OCI-LY1 (cell line): ENCODE measurements at regions not wholly inside any gene's neighbourhood (a gene's known extent, or its start where the extent isn't known, plus 50 kb on each side); places are given as distances from the start of the nearest gene placed in this dataset.

Experiments used
- H2AFZ ChIP-seq: fragments of 200-600 bp; sonication (generic), shearing (Covaris generic); 2 replicates; pipeline ENCODE4 v1.6.0; 2014; ENCODE audit warnings: antibody characterized with exemption, mild to moderate bottlenecking, low read length
- H3F3A ChIP-seq: fragments of 200-600 bp; sonication (generic), shearing (Covaris generic); 2 replicates; pipeline ENCODE4 v1.6.0; 2014; ENCODE audit warnings: mild to moderate bottlenecking, antibody characterized with exemption, low read length, moderate library complexity; ENCODE audit not compliant: insufficient read depth
- H3K27ac ChIP-seq: fragments of 200-600 bp; sonication (generic); 2 replicates; pipeline ENCODE4 v1.5.1; 2014; ENCODE audit warnings: low read length, mixed run types, mild to moderate bottlenecking, low read depth; ENCODE audit not compliant: poor library complexity, severe bottlenecking
- H3K27me3 ChIP-seq: fragments of 200-600 bp; sonication (generic); 2 replicates; pipeline ENCODE4 v1.6.0; 2014; ENCODE audit warnings: antibody characterized with exemption, mild to moderate bottlenecking, low read length, moderate library complexity; ENCODE audit not compliant: insufficient read depth
- H3K36me3 ChIP-seq: fragments of 200-600 bp; sonication (generic); 2 replicates; pipeline ENCODE4 v1.6.1; 2014; ENCODE audit warnings: mild to moderate bottlenecking, antibody characterized with exemption, low read length, moderate library complexity, mixed read lengths; ENCODE audit not compliant: insufficient read depth
- H3K4me1 ChIP-seq: fragments of 200-600 bp; sonication (generic); 2 replicates; pipeline ENCODE4 v1.5.1; 2014; ENCODE audit warnings: mild to moderate bottlenecking, low read length, moderate library complexity; ENCODE audit not compliant: insufficient read depth, severe bottlenecking
- H3K4me2 ChIP-seq: fragments of 200-600 bp; sonication (generic), shearing (Covaris generic); 2 replicates; pipeline ENCODE4 v1.6.1; 2014; ENCODE audit warnings: low read length
- H3K4me3 ChIP-seq: fragments of 200-600 bp; sonication (generic); 2 replicates; pipeline ENCODE4 v1.5.1; 2014; ENCODE audit warnings: low read length, low read depth, mild to moderate bottlenecking, mixed read lengths; ENCODE audit not compliant: poor library complexity, severe bottlenecking
- H3K79me2 ChIP-seq: fragments of 200-600 bp; shearing (Covaris generic); 2 replicates; pipeline ENCODE4 v1.6.1; 2016; ENCODE audit warnings: mixed run types, low read length, mixed read lengths; ENCODE audit not compliant: insufficient read depth
- H3K9ac ChIP-seq: fragments of 200-600 bp; sonication (generic), shearing (Covaris generic); 2 replicates; pipeline ENCODE4 v1.6.1; 2014; ENCODE audit warnings: mild to moderate bottlenecking, low read length, mixed read lengths
- H3K9me2 ChIP-seq: fragments of 200-600 bp; sonication (generic), shearing (Covaris generic); 2 replicates; pipeline ENCODE4 v1.6.1; 2014; ENCODE audit warnings: low read depth, mild to moderate bottlenecking, low read length, mixed read lengths
- H3K9me3 ChIP-seq: fragments of 200-600 bp; shearing (Covaris generic); 2 replicates; pipeline ENCODE4 v1.6.1; 2014; ENCODE audit warnings: low read length, mixed read lengths
- H4K20me1 ChIP-seq: fragments of 200-600 bp; sonication (generic), shearing (Covaris generic); 2 replicates; pipeline ENCODE4 v1.6.0; 2016; ENCODE audit warnings: mild to moderate bottlenecking, low read length; ENCODE audit not compliant: insufficient read depth
- EZH2 ChIP-seq: fragments of 200-600 bp; sonication (generic), shearing (Covaris generic); IDR thresholded peaks from 2 replicates; pipeline ENCODE4 v1.8.0; 2017; ENCODE audit warnings: borderline replicate concordance, mixed run types, mild to moderate bottlenecking, antibody characterized with exemption, low read length, moderate library complexity, mixed read lengths
- TF ChIP-seq, protein P1 (sequence below): fragments of 200-600 bp; sonication (generic), shearing (Covaris generic); IDR thresholded peaks from 2 replicates; pipeline ENCODE4 v1.5.1; 2017; ENCODE audit warnings: mild to moderate bottlenecking, antibody characterized with exemption, low read length, moderate library complexity, mixed read lengths

DNA sequence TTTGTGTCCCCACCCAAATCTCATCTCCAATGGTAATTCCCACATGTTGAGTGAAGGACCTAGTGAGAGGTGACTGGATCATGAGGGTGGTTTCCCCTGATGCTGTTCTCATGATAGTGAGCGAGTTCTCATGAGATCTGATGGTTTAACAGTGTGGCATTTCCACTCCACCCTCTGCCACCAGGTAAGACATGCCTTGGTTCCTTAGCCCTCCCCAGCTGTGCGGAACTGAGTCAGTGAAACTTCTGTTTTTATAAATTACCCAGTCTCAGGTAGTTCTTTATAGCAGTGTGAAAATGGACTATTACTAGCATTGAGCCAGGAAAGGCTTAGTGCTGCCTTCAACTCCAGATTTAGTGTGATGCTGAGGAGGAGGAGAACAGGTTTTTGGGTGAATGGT lies 222.2 kb downstream of the ADRA2A start:
- Histone ChIP-seq H3F3A (no peaks in the 10 kb centered on the region), H3K9ac (no peak overlapping the region), H3K9me2 (no peaks in the 10 kb centered on the region), H3K9me3 (no peaks in the 10 kb centered on the region), H3K27ac (no peak overlapping the region), H4K20me1 (no peaks in the 10 kb centered on the region), H3K4me2 (no peak overlapping the region), H3K79me2 (no peaks in the 10 kb centered on the region), H3K27me3 (no peaks in the 10 kb centered on the region), H2AFZ (no peak overlapping the region), H3K4me1 (no peaks in the 10 kb centered on the region), H3K4me3 (no peak overlapping the region), H3K36me3 (no peaks in the 10 kb centered on the region)
- no peak for TF ChIP-seq EZH2
- TF ChIP-seq, protein P1, sequence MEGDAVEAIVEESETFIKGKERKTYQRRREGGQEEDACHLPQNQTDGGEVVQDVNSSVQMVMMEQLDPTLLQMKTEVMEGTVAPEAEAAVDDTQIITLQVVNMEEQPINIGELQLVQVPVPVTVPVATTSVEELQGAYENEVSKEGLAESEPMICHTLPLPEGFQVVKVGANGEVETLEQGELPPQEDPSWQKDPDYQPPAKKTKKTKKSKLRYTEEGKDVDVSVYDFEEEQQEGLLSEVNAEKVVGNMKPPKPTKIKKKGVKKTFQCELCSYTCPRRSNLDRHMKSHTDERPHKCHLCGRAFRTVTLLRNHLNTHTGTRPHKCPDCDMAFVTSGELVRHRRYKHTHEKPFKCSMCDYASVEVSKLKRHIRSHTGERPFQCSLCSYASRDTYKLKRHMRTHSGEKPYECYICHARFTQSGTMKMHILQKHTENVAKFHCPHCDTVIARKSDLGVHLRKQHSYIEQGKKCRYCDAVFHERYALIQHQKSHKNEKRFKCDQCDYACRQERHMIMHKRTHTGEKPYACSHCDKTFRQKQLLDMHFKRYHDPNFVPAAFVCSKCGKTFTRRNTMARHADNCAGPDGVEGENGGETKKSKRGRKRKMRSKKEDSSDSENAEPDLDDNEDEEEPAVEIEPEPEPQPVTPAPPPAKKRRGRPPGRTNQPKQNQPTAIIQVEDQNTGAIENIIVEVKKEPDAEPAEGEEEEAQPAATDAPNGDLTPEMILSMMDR, result no peak

GRCh38 chr10:111303887-111304286 lies 227.1 kb downstream of the ADRA2A start:
- H2AFZ ChIP-seq, result no peak overlapping the region
- H3K79me2 ChIP-seq, result no peaks in the 10 kb centered on the region
- TF ChIP-seq, protein P1, result no peak
- no peak for TF ChIP-seq EZH2
- no peaks in the 10 kb centered on the region for H3F3A ChIP-seq
- no peak overlapping the region for H3K9ac ChIP-seq
- H3K9me2 ChIP-seq, result no peaks in the 10 kb centered on the region; the same call in 1 of the 2 replicates
- no peaks in the 10 kb centered on the region for H3K27me3 ChIP-seq
- H3K4me2 ChIP-seq, result no peak overlapping the region
- H3K4me3 ChIP-seq, result no peak overlapping the region
- no peaks in the 10 kb centered on the region for H3K4me1 ChIP-seq
- H3K36me3 ChIP-seq, result no peaks in the 10 kb centered on the region
- H3K27ac ChIP-seq, result no peak overlapping the region
- no peaks in the 10 kb centered on the region for H3K9me3 ChIP-seq
- H4K20me1 ChIP-seq, result no peaks in the 10 kb centered on the region

DNA sequence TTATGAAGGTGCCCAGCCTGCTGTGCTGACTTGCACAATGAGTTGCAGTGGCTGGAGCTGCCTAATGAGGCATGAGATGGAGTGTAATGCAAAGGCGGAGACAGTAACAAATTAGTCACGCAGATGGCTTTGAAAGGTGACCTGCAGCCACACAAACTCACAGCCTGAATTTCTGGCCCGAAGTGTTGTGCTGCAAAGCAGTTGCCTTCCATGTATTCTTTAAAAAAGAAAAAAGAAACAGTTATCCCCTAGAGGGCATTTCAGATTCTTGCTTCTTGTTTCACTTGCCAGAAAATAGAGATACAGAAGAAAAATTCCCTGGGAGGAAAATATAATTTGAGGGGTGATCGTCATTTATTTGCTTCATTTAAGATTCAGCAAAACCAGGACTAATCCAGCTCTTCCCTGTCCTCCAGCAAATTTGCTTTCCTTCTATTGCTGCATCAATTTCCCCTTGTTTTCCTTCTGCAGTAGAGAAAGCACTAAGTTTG lies 239.9 kb downstream of the ADRA2A start:
- Histone ChIP-seq H3K79me2 (no peaks in the 10 kb centered on the region), H3K9me3 (no peaks in the 10 kb centered on the region), H3K4me3 (no peak overlapping the region), H3K27me3 (no peaks in the 10 kb centered on the region), H3K4me2 (no peak overlapping the region), H3K4me1 (no peaks in the 10 kb centered on the region), H3F3A (no peaks in the 10 kb centered on the region), H3K9ac (no peak overlapping the region), H3K36me3 (no peaks in the 10 kb centered on the region), H2AFZ (no peak overlapping the region), H4K20me1 (no peaks in the 10 kb centered on the region), H3K27ac (no peak overlapping the region), H3K9me2 (no peaks in the 10 kb centered on the region)
- no peak for TF ChIP-seq EZH2
- TF ChIP-seq, protein P1, result no peak
